MM.1S (cell line): ENCODE measurements at regions not wholly inside any gene's neighbourhood (a gene's known extent, or its start where the extent isn't known, plus 50 kb on each side); places are given as distances from the start of the nearest gene placed in this dataset.

Experiments used
- DNase-seq: peaks from one replicate; pipeline ENCODE4 v3.0.0-alpha.2; 2015
- H2AFZ ChIP-seq: fragments of 300-600 bp; sonication (generic); 2 replicates; pipeline ENCODE4 v1.6.0; 2016; ENCODE audit warnings: antibody characterized with exemption, low read length
- H3F3A ChIP-seq: fragments of 300-600 bp; sonication (generic); 2 replicates; pipeline ENCODE4 v1.6.1; 2016; ENCODE audit warnings: mild to moderate bottlenecking, antibody characterized with exemption, low read length, moderate library complexity, mixed read lengths; ENCODE audit not compliant: insufficient read depth
- H3K27ac ChIP-seq: fragments of 300-600 bp; sonication (generic); 2 replicates; pipeline ENCODE4 v1.5.1; 2016; ENCODE audit warnings: mild to moderate bottlenecking, low read length
- H3K27me3 ChIP-seq: fragments of 300-600 bp; sonication (generic); replicated peaks from 2 replicates; pipeline ENCODE4 v1.6.0; 2016; ENCODE audit warnings: low read length; ENCODE audit not compliant: insufficient read depth
- H3K36me3 ChIP-seq: fragments of 300-600 bp; sonication (generic); replicated peaks from 2 replicates; pipeline ENCODE4 v1.6.1; 2016; ENCODE audit warnings: mild to moderate bottlenecking, low read length, mixed read lengths; ENCODE audit not compliant: insufficient read depth
- H3K4me1 ChIP-seq: fragments of 300-600 bp; sonication (generic); 2 replicates; pipeline ENCODE4 v1.6.1; 2016; ENCODE audit warnings: low read length, mixed read lengths
- H3K4me2 ChIP-seq: fragments of 300-600 bp; sonication (generic); 2 replicates; pipeline ENCODE4 v1.6.0; 2016; ENCODE audit warnings: low read depth, low read length
- H3K4me3 ChIP-seq: fragments of 300-600 bp; sonication (generic); 2 replicates; pipeline ENCODE4 v1.5.1; 2016; ENCODE audit warnings: low read length, mixed read lengths
- H3K79me2 ChIP-seq: fragments of 300-600 bp; sonication (generic); 2 replicates; pipeline ENCODE4 v1.6.1; 2016; ENCODE audit warnings: mixed run types, low read length, mixed read lengths
- H3K9ac ChIP-seq: fragments of 300-600 bp; sonication (generic); 2 replicates; pipeline ENCODE4 v1.6.1; 2016; ENCODE audit warnings: low read length, mixed read lengths
- H3K9me2 ChIP-seq: fragments of 300-600 bp; sonication (generic); replicated peaks from 2 replicates; pipeline ENCODE4 v1.6.1; 2016; ENCODE audit warnings: mild to moderate bottlenecking, low read length, mixed read lengths; ENCODE audit not compliant: insufficient read depth
- H3K9me3 ChIP-seq: fragments of 300-600 bp; sonication (generic); replicated peaks from 2 replicates; pipeline ENCODE4 v1.6.1; 2016; ENCODE audit warnings: mild to moderate bottlenecking, low read length, mixed read lengths; ENCODE audit not compliant: insufficient read depth
- H4K20me1 ChIP-seq: fragments of 300-600 bp; sonication (generic); 2 replicates; pipeline ENCODE4 v1.6.1; 2016; ENCODE audit warnings: mild to moderate bottlenecking, low read length, moderate library complexity, mixed read lengths; ENCODE audit not compliant: insufficient read depth
- EZH2 ChIP-seq: fragments of 300-600 bp; sonication (generic); optimal IDR thresholded peaks from 2 replicates; pipeline ENCODE3; 2017; ENCODE audit warnings: low read depth, mild to moderate bottlenecking, antibody characterized with exemption, low read length, mixed read lengths
- EZH2phosphoT487 ChIP-seq: fragments of 300-600 bp; sonication (generic); IDR thresholded peaks from 2 replicates; pipeline ENCODE4 v1.6.1; 2018; ENCODE audit warnings: antibody characterized with exemption, low read length
- TF ChIP-seq, protein P1 (sequence below): fragments of 300-600 bp; sonication (generic); IDR thresholded peaks from 2 replicates; pipeline ENCODE4 v1.5.1; 2016; ENCODE audit warnings: antibody characterized with exemption, low read length, mixed read lengths

DNA sequence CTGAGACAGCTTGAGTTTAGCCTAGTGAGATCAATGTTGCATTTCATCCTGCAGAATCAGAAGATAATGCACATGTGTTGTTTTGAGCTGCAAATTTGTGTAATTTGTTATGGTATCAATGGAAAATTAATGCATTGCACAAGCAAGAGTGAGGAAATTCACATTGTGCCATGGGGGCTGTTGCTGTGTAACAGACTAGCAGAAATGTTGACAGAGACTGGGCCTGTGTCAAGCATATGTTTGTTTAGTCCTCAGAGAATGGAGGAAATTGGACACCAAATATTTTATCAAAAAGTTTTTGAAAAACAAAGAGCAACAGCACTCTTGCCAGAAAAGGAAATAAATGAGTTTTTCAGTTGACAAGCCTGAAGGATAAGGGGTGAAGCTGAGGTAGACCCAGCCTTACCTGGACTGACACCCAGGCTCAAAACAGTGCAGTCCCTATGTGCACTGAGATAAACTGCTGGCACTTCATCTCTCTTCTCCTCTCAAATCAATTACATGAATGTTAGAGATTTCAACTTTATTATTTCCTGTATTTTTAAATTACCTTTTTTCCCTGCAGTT is 1150.0 kb downstream of the FSCB start:
- H3K79me2 ChIP-seq, result no peaks in the 10 kb centered on the region

DNA sequence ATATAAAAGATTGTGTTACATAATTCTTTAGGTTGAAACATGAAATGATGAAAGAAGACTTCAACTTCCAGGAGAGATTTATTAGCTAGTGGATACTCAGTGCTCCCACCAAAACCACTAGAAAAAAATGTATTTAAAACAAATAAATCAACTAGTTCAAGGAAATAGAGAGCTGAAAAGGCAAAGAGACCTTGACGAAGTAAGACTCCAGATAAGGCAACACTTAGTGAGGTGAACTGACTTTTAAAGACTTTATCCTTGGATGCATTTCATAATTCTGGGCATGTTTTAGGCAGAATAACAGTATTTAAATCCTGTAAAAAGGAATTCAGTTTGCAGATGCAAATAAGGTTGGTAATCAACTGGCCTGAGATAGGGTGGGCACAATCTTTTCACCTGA is 1150.7 kb downstream of the FSCB start:
- Histone ChIP-seq H3F3A (no peaks in the 10 kb centered on the region), H2AFZ (no peak overlapping the region), H3K4me2 (no peak overlapping the region), H3K27me3 (no peaks in the 10 kb centered on the region), H3K36me3 (no peaks in the 10 kb centered on the region), H3K9me2 (no peaks in the 10 kb centered on the region), H4K20me1 (no peaks in the 10 kb centered on the region), H3K27ac (no peak overlapping the region), H3K4me1 (no peaks in the 10 kb centered on the region), H3K9me3 (no peaks in the 10 kb centered on the region), H3K9ac (no peak overlapping the region), H3K4me3 (no peak overlapping the region), H3K79me2 (no peaks in the 10 kb centered on the region)
- no peak for DNase-seq
- no peak for TF ChIP-seq EZH2
- TF ChIP-seq, protein P1, sequence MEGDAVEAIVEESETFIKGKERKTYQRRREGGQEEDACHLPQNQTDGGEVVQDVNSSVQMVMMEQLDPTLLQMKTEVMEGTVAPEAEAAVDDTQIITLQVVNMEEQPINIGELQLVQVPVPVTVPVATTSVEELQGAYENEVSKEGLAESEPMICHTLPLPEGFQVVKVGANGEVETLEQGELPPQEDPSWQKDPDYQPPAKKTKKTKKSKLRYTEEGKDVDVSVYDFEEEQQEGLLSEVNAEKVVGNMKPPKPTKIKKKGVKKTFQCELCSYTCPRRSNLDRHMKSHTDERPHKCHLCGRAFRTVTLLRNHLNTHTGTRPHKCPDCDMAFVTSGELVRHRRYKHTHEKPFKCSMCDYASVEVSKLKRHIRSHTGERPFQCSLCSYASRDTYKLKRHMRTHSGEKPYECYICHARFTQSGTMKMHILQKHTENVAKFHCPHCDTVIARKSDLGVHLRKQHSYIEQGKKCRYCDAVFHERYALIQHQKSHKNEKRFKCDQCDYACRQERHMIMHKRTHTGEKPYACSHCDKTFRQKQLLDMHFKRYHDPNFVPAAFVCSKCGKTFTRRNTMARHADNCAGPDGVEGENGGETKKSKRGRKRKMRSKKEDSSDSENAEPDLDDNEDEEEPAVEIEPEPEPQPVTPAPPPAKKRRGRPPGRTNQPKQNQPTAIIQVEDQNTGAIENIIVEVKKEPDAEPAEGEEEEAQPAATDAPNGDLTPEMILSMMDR, result no peak
- TF ChIP-seq EZH2phosphoT487, result no peak

More for the DNA sequence above, 1150.0 kb downstream of the FSCB start:
- TF ChIP-seq, protein P1, result no peak
- Histone ChIP-seq H3K9ac (no peak overlapping the region), H3K36me3 (no peaks in the 10 kb centered on the region), H3F3A (no peaks in the 10 kb centered on the region), H3K9me2 (no peaks in the 10 kb centered on the region), H3K4me2 (no peak overlapping the region), H4K20me1 (no peaks in the 10 kb centered on the region), H3K4me1 (no peaks in the 10 kb centered on the region), H2AFZ (no peak overlapping the region), H3K4me3 (no peak overlapping the region), H3K9me3 (no peaks in the 10 kb centered on the region), H3K27me3 (no peaks in the 10 kb centered on the region), H3K27ac (no peak overlapping the region)
- DNase-seq, result no peak

DNA sequence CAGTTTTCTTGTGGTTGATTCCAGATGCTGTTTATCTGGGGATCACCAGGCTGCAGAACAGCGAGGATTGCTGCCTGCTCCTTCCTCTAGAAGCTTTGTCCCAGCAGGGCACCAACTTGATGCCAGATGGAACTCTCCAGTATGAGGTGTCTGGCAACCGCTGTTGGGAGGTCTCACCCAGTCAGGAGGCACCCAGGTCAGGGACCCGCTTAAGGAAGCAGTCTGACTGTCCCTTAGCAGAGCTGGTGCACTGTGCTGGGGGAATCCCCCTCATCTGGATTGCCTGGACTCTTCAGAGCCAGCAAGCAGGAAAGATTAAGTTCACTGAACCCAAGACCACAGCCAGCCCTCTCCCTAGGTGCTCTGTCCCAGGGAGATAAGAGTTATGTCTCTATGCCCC is 1165.2 kb downstream of the FSCB start:
- H3K36me3 ChIP-seq, result no peaks in the 10 kb centered on the region
- TF ChIP-seq EZH2 (no peak), EZH2phosphoT487 (no peak)
- TF ChIP-seq, protein P1, result no peak
- H3K27me3 ChIP-seq, result no peaks in the 10 kb centered on the region
- H3F3A ChIP-seq, result no peaks in the 10 kb centered on the region
- no peak for DNase-seq
- H3K4me2 ChIP-seq, result no peak overlapping the region
- H3K27ac ChIP-seq, result no peak overlapping the region
- no peaks in the 10 kb centered on the region for H3K79me2 ChIP-seq
- H3K4me3 ChIP-seq, result no peak overlapping the region
- no peaks in the 10 kb centered on the region for H4K20me1 ChIP-seq
- no peak overlapping the region for H3K9ac ChIP-seq
- no peak overlapping the region for H2AFZ ChIP-seq
- no peaks in the 10 kb centered on the region for H3K9me2 ChIP-seq
- no peaks in the 10 kb centered on the region for H3K9me3 ChIP-seq
- no peaks in the 10 kb centered on the region for H3K4me1 ChIP-seq
